Thymus (tissue), 11 donors: ENCODE measurements at regions not wholly inside any gene's neighbourhood (a gene's known extent, or its start where the extent isn't known, plus 50 kb on each side); places are given as distances from the start of the nearest gene placed in this dataset.

ENCODE experiments used
- DNase-seq, 9 donors: peaks; one replicate each; pipeline ENCODE4 v3.0.0-alpha.2; 2013; ENCODE audit warnings: low spot score in 9 of 9, low read depth in 6 of 9, missing footprints in 1 of 9
- H3K27ac ChIP-seq, 2 donors: one replicate each; pipeline ENCODE4 v1.5.1; 2013; ENCODE audit warnings: control low read depth in 1 of 2, low read depth in 1 of 2, low read length in 1 of 2, mild to moderate bottlenecking in 1 of 2, moderate library complexity in 1 of 2
- H3K27me3 ChIP-seq, 2 donors: one replicate each; pipeline ENCODE4 v1.5.1; 2013; ENCODE audit warnings: low read length in 1 of 2; ENCODE audit not compliant: control insufficient read depth in 2 of 2, insufficient read depth in 1 of 2
- H3K36me3 ChIP-seq, 2 donors: one replicate each; pipeline ENCODE4 v1.5.1; 2013; ENCODE audit warnings: low read length in 1 of 2, mild to moderate bottlenecking in 1 of 2, moderate library complexity in 1 of 2; ENCODE audit not compliant: control insufficient read depth in 2 of 2, insufficient read depth in 2 of 2
- H3K4me1 ChIP-seq, 2 donors: one replicate each; pipeline ENCODE4 v1.5.1; 2013; ENCODE audit warnings: low read length in 2 of 2; ENCODE audit not compliant: control insufficient read depth in 2 of 2, insufficient read depth in 2 of 2
- H3K4me3 ChIP-seq, 2 donors: one replicate each; pipeline ENCODE4 v1.5.1; 2013; ENCODE audit warnings: low read length in 2 of 2, control low read depth in 1 of 2, mild to moderate bottlenecking in 1 of 2
- H3K9me3 ChIP-seq, 2 donors: one replicate each; pipeline ENCODE4 v1.5.1; 2013; ENCODE audit warnings: low read length in 1 of 2, mild to moderate bottlenecking in 1 of 2; ENCODE audit not compliant: control insufficient read depth in 2 of 2, insufficient read depth in 1 of 2
- WGBS: extraction: QIAGEN DNeasy Blood & Tissue Kit; methylation state at CpG from one replicate; pipeline ENCODE4 v1.1.7; 2013; 5-methylcytosine and 5-hydroxymethylcytosine counted together
- donor health status: healthy.

- H3K4me1 ChIP-seq: no peaks in the 10 kb centered on the region
- DNase-seq: no peak
- 91% methylated on average over 8 of the region's 8 CpGs for WGBS
- H3K4me3 ChIP-seq: no peak overlapping the region
- no peaks in the 10 kb centered on the region for H3K36me3 ChIP-seq
- no peaks in the 10 kb centered on the region for H3K9me3 ChIP-seq
- H3K27me3 ChIP-seq: no peaks in the 10 kb centered on the region
- no peak overlapping the region for H3K27ac ChIP-seq
Measured at GRCh38 chr11:134876226-134876625, 464.2 kb upstream of the B3GAT1 start.

GRCh38 chr11:134866981-134867675 lies 455.1 kb upstream of the B3GAT1 start:
- no peak overlapping the region for H3K27ac ChIP-seq
- WGBS: 95% methylated on average over 11 of the region's 11 CpGs
- H3K27me3 ChIP-seq: no peaks in the 10 kb centered on the region
- no peak for DNase-seq
- H3K36me3 ChIP-seq: no peaks in the 10 kb centered on the region
- no peak overlapping the region for H3K4me3 ChIP-seq
- H3K9me3 ChIP-seq: no peaks in the 10 kb centered on the region
- H3K4me1 ChIP-seq: no peaks in the 10 kb centered on the region

- Histone ChIP-seq H3K4me1 (no peaks in the 10 kb centered on the region), H3K9me3 (no peaks in the 10 kb centered on the region), H3K27me3 (no peaks in the 10 kb centered on the region), H3K4me3 (no peak overlapping the region), H3K36me3 (no peaks in the 10 kb centered on the region), H3K27ac (no peak overlapping the region)
- no peak for DNase-seq
- 87% methylated on average over 6 of the region's 6 CpGs for whole genome bisulfite sequencing
Measured at GRCh38 chr11:134866215-134866614, 454.2 kb upstream of the B3GAT1 start.

- WGBS: 90% methylated on average over 6 of the region's 6 CpGs
- Histone ChIP-seq H3K36me3 (no peaks in the 10 kb centered on the region), H3K27ac (no peak overlapping the region), H3K27me3 (no peaks in the 10 kb centered on the region), H3K4me3 (no peak overlapping the region), H3K9me3 (no peaks in the 10 kb centered on the region), H3K4me1 (no peaks in the 10 kb centered on the region)
- DNase-seq: no peak
Measured at GRCh38 chr11:134864968-134865305, 452.9 kb upstream of the B3GAT1 start.

GRCh38 chr11:134864233-134864967 lies 452.4 kb upstream of the B3GAT1 start:
- Histone ChIP-seq H3K36me3 (no peaks in the 10 kb centered on the region), H3K4me1 (no peaks in the 10 kb centered on the region), H3K4me3 (no peak overlapping the region), H3K27me3 (no peaks in the 10 kb centered on the region), H3K27ac (no peak overlapping the region), H3K9me3 (no peaks in the 10 kb centered on the region)
- WGBS: 90% methylated on average over 23 of the region's 23 CpGs
- DNase-seq: no peak

- Histone ChIP-seq H3K9me3 (no peaks in the 10 kb centered on the region), H3K27ac (no peak overlapping the region), H3K27me3 (no peaks in the 10 kb centered on the region), H3K4me1 (no peaks in the 10 kb centered on the region), H3K36me3 (no peaks in the 10 kb centered on the region), H3K4me3 (no peak overlapping the region)
- DNase-seq: no peak
- WGBS: 77% methylated on average over 9 of the region's 9 CpGs
Measured at GRCh38 chr11:134863294-134863693, 451.3 kb upstream of the B3GAT1 start.

- H3K36me3 ChIP-seq: no peaks in the 10 kb centered on the region
- H3K4me1 ChIP-seq: no peaks in the 10 kb centered on the region
- no peak for DNase-seq
- H3K9me3 ChIP-seq: no peaks in the 10 kb centered on the region
- WGBS: 81% methylated on average over 10 of the region's 10 CpGs
- no peak overlapping the region for H3K27ac ChIP-seq
- no peaks in the 10 kb centered on the region for H3K27me3 ChIP-seq
- H3K4me3 ChIP-seq: no peak overlapping the region
Measured at GRCh38 chr11:134862587-134863195, 450.6 kb upstream of the B3GAT1 start.

- Histone ChIP-seq H3K27me3 (no peaks in the 10 kb centered on the region), H3K4me3 (no peak overlapping the region), H3K36me3 (no peaks in the 10 kb centered on the region), H3K4me1 (no peaks in the 10 kb centered on the region), H3K9me3 (no peaks in the 10 kb centered on the region), H3K27ac (no peak overlapping the region)
- DNase-seq: no peak
- 76% methylated on average over 5 of the region's 5 CpGs for WGBS
Measured at GRCh38 chr11:134862105-134862502, 450.1 kb upstream of the B3GAT1 start.

GRCh38 chr11:134861490-134862104 lies 449.6 kb upstream of the B3GAT1 start:
- no peak for DNase-seq
- Histone ChIP-seq H3K36me3 (no peaks in the 10 kb centered on the region), H3K4me1 (no peaks in the 10 kb centered on the region), H3K27ac (no peak overlapping the region), H3K9me3 (no peaks in the 10 kb centered on the region), H3K4me3 (no peak overlapping the region), H3K27me3 (no peaks in the 10 kb centered on the region)
- WGBS: 88% methylated on average over 15 of the region's 15 CpGs
